Erythroblast (primary cell): ENCODE measurements at regions not wholly inside any gene's neighbourhood (a gene's known extent, or its start where the extent isn't known, plus 50 kb on each side); places are given as distances from the start of the nearest gene placed in this dataset.

Source experiments
- DNase-seq, 2 experiments: peaks; one replicate each; lab custom pipeline; 2025; lab: John Stamatoyannopoulos, UW
- GATA1 ChIP-seq: IDR thresholded peaks from 2 replicates; pipeline ENCODE4 v1.6.1; 2011; ENCODE audit warnings: low read depth, mild to moderate bottlenecking, control low read depth, low read length, moderate library complexity
- POLR2A ChIP-seq: IDR thresholded peaks from 2 replicates; pipeline ENCODE4 v1.6.1; 2011; ENCODE audit warnings: mild to moderate bottlenecking, low read length

GRCh38 chr10:61330669-61331068, 122.5 kb downstream of the TMEM26 start:
- TF ChIP-seq GATA1 (no peak), POLR2A (no peak)
- no peak for DNase-seq

GRCh38 chr10:61329854-61330253, 123.3 kb downstream of the TMEM26 start:
- no peak for DNase-seq
- TF ChIP-seq GATA1 (no peak), POLR2A (no peak)

GRCh38 chr10:61325223-61325960, 127.8 kb downstream of the TMEM26 start:
- no peak for DNase-seq
- TF ChIP-seq POLR2A = no peak

- DNase-seq = no peak
- no peak for TF ChIP-seq GATA1
- no peak for TF ChIP-seq POLR2A
Observed at GRCh38 chr10:61323726-61324125, 129.5 kb downstream of the TMEM26 start.

- DNase-seq = no peak
- TF ChIP-seq POLR2A (no peak), GATA1 (no peak)
Observed at GRCh38 chr10:61321041-61321857, 131.9 kb downstream of the TMEM26 start.

- DNase-seq = no peak
- TF ChIP-seq GATA1 (no peak), POLR2A (no peak)
Observed at GRCh38 chr10:61320257-61320587, 133.0 kb downstream of the TMEM26 start.

GRCh38 chr10:61319386-61320256, 133.6 kb downstream of the TMEM26 start:
- no peak for DNase-seq
- no peak for TF ChIP-seq POLR2A

GRCh38 chr10:61318429-61318828, 134.8 kb downstream of the TMEM26 start:
- TF ChIP-seq POLR2A = no peak
- TF ChIP-seq GATA1 = no peak
- DNase-seq = no peak

GRCh38 chr10:61317706-61318105, 135.5 kb downstream of the TMEM26 start:
- no peak for DNase-seq
- TF ChIP-seq POLR2A (no peak), GATA1 (no peak)

- no peak for DNase-seq
- TF ChIP-seq GATA1 (no peak), POLR2A (no peak)
Observed at GRCh38 chr10:61316676-61317265, 136.4 kb downstream of the TMEM26 start.

- TF ChIP-seq GATA1 = no peak
- TF ChIP-seq POLR2A = no peak
- DNase-seq = no peak
Observed at GRCh38 chr10:61314273-61314672, 138.9 kb downstream of the TMEM26 start.

GRCh38 chr10:61313460-61313859, 139.7 kb downstream of the TMEM26 start:
- DNase-seq = no peak
- TF ChIP-seq GATA1 = no peak
- TF ChIP-seq POLR2A = no peak

- TF ChIP-seq POLR2A (no peak), GATA1 (no peak)
- DNase-seq = no peak
Observed at GRCh38 chr10:61304746-61305145, 148.4 kb downstream of the TMEM26 start.
